HG02678 (cell line): ENCODE measurements at regions not wholly inside any gene's neighbourhood (a gene's known extent, or its start where the extent isn't known, plus 50 kb on each side); places are given as distances from the start of the nearest gene placed in this dataset.
A peak's percentile ranks its signal among the peaks of the same experiment; 100 is the strongest.
"Not testable (repeated sequence)": the region's sequence is repeated elsewhere in the genome, so short reads cannot be mapped to it uniquely, and the experiment has no call there.

ENCODE experiments used
- ATAC-seq: cut with Tn5 transposase; IDR thresholded peaks from one replicate; pipeline ENCODE4 v1.9.1; 2021; ENCODE audit warnings: mild to moderate bottlenecking, moderate library complexity; ENCODE audit not compliant: unreplicated experiment

DNA sequence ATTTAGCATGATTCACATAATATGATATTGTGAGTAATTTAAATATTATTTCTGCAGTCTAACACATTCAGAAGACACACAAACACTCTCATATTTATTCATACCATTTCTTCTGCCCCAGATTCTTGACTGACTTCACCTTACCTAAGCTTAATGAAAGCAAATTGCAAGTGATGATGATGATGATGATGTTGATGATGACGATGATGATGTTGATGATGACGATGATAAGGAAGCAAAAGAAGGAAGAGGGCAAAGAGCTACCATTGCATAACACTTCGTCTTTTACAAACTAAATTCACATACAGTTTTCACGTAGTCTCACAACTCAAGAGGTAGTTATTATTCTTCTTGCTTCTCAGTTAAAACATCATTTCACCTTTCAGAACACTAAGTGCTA lies 404.7 kb downstream of the NAF1 start:
- ATAC-seq, result no peak

DNA sequence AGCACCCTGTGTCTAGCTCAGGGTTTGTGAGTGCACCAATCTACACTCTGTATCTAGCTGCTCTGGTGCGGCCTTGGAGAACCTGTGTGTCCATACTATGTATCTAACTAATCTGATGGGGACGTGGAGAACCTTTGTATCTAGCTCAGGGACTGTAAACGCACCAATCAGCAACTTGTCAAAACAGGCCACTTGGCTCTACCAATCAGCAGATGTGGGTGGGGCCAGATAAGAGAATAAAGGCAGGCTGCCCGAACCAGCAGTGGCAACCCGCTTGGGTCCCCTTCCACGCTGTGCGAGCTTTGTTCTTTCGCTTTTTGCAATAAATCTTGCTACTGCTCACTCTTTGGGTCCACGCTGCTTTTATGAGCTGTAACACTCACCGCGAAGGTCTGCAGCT lies 426.5 kb downstream of the NAF1 start:
- not testable (repeated sequence) for ATAC-seq

DNA sequence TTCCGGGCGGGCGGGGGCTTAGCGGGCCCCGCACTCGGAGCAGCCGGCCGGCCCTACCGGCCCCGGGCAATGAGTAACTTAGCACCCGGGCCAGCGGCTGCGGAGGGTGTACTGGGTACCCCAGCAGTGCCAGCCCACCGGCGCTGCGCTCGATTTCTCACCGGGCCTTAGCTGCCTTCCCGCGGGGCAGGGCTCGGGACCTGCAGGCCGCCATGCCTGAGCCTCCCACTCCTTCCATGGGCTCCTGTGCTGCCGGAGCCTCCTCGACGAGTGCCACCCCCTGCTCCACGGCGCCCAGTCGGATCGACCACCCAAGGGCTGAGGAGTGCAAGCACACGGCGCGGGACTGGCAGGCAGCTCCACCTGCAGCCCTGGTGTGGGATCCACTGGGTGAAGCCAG lies 427.1 kb downstream of the NAF1 start:
- ATAC-seq, result not testable (repeated sequence)

DNA sequence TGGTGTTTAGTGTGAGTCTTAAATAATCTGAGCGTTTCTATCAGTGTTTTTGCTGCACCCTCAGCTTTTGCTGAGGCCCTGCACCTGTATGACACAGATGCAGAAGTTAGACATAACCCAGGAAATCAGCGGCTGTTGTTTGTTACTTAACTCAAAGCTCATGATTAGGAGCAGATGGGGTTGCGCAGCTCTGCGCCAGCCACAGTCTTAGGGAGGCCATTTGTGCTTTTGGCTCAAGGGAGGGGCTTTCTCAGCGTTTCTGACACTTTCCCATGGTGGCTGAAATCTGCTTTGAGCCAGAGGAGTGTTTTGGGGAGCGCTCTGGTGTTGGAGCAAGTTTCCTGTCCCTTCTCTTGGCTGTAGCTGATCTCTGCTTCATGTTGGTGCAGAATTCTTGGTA lies 433.8 kb downstream of the NAF1 start:
- no peak for ATAC-seq

DNA sequence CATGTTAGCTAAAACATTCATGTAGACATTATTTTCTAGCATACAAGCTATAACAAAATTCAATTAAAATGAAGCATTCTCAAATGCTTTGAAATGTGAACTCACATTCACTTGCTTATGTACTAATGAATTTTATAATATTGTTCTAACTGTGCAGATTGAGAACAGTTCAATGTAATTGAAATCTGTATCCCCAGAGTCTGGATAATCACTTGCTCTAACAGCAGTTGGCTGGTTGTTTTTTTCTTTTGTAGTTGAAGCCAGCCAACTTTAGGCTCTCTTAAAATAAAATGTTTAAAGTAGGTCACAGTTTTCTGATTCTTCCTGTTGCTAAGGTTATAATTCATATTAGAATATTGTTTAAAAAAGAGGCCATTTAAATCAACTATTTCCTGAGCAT lies 438.9 kb downstream of the NAF1 start:
- ATAC-seq, result no peak

DNA sequence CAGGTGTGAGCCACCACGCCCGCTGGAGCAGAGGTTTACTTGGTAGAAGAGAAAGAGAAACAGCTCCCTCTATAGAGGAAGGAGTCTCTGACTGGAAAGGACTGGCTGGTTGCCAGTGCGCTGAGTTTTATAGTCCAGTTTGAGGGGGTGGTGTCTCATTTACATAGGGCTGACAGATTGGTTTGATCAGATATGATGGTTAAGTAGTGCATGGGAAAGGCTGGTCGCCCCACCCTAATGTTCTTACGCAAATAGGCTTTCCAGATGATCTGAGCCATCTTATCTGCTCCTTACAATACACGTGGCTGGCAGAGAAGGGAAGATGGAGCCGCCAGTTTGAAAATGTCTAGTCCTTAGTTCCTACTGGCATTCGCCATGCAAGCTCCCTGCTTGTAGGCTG lies 439.5 kb downstream of the NAF1 start:
- ATAC-seq, result no peak

DNA sequence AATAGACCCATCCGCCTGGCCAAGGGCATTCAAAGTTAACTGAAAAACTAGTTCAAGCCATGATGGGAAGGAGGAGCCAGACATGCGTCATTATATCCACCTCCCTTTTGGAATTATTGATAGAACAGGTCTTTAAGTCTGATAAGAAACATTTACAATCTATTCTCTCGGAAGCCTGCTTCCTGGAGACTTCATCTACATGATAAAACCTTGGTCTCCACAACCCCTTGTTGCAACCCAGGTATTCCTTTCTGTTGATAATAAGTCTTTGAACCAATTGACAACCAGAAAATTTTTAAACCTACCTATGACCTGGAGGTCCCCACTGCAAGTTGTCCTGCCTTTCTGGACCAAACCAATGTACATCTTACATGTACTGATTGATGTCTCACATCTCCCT lies 451.3 kb downstream of the NAF1 start:
- no peak for ATAC-seq

DNA sequence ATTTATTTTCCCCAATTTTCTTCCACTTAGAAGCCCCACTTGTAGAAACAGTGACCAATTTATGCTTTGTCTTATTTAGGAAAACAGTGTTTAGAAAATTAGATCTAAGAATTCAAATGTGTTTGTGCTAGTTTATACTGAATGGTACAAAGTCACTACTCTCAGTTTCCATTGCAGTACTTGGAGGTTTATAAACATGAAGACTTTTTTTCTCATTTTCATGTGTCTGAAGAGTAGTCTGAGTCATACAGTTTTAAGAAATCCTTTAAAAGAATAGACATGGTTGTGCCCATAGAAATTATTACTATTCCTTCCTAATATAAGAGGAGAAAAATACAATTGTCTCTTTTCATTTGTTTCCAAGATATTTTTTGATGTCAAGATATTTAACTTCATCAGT lies 458.7 kb downstream of the NAF1 start:
- no peak for ATAC-seq

DNA sequence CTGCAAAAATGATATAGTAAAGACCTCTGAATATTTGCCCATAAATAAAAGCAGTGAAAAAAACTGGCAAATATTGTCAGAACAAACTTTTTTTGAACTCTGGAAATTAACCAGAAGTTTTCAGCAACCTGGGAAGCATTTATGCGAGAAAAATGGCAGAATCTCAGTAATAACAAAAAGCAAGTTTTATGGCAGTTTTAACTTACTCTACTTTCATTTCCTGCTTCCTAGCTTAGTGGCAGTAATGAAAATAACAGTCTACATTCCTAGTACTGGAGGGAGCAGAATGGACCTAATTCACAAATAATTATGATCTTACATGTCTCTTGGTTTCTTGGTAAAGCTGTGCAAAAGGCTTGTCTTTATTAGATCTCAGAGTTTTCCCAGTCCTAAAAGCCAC lies 460.1 kb downstream of the NAF1 start:
- no peak for ATAC-seq

DNA sequence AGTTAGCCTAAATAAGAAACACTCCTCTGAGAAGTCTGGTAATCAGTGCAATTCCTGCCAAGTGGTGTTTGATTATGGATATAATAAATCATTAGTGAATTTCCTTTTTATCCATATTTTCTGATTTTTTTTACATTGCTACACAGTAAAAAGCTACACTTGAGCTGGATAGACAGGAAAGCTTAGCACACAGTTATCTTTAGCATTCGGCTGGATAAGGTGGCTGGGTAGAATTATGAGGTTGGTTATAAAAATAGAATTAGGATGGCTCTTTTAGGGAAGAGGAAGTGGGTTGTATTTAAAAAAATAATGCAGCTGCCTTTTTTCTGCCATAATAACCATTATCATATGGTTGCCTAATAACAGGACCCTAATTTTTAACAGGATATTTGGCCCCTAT lies 460.6 kb downstream of the NAF1 start:
- no peak for ATAC-seq

DNA sequence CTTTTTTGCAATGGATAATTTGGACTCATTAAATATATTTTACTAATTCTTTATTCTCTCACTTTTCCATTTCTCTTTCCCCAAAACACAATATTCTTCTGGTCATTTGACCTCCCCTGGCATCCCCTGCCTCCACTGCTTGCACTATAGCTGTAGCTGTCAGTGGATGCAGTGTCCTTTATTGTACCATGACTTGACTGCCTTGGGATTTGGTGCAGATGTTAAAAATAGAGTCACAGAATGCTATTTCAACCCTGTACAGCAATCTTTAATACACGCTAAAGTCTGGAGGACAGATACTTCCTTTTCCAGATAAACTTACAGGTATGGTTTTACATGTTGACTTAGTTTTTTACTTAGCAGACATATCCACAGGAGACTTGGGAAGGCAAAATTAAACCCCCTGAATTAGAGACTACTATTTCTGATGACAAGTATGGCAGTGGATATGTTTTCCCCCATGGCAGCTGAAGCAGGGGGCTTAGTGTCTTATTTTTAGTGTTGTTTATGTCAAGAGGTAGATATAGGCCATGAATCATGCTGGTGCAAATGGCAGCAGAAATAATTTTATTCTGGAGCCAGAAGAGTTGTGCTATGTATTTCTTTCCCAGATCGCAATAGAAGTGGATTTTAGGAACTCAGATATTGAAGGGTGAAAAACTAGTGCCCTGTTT lies 461.4 kb downstream of the NAF1 start:
- no peak for ATAC-seq

DNA sequence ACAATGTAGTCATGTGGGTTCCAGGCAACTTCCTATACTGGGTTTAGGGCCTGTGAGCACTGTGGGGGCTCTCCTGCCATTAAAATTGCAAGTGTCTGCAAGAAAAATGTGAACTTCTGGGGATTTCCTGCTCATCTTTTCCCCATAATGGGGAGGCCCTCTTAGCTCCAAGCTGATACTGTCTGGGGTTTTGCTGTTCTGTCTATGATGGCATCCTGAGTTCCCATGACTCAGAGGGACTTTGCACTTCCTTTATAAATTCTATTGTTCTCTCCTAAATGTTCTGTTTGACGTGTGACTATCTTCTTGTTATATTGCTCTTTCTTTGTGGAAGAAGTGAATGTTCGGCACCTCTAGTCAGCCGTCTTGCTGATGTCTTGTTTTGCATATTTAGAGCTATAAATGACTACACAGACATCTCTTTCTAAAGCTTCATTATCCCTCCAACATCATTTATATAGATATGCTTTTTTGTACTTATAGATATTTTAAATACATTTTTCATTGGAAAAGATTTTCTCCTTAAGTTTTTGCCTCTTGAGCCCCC lies 465.8 kb downstream of the NAF1 start:
- ATAC-seq, result no peak

DNA sequence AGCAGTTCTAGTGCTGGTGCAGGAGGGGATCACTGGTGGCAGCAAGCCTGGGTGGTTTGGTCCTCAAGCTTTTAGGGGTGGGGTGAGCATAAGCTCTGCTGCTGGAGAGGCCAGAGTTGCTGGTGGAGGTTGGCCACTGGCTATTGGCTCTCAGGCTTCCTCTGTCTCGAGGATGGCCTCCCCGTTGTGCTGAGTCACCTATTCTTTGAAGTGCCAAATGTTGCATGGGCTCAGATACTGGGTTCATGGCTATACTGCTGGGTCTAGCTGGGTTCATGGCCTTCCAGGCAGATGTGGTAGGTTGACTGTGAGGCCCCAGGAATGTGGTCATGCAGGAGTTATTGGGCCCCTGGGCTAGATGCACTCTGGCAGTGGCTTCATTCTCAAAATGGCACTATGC lies 466.3 kb downstream of the NAF1 start:
- ATAC-seq, result no peak

DNA sequence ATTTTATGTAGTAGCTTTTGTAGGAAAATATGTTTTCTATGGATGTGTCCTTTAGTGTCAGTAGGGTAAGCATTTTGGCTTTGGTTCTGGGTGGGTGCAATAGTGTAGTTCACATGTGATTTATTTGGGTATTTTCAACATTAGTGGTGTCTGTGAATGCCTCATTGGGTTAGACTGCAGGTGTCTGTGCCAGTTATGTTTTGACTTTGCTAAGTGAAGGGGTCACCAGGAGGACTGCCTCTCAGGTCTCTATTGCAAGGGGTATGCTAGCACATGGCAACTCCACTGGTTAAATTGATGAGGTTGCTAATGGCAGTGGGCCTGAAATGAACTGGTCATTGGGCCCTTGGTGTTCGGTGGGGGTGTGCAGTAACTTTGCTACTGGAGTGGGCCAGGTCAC lies 467.1 kb downstream of the NAF1 start:
- no peak for ATAC-seq

DNA sequence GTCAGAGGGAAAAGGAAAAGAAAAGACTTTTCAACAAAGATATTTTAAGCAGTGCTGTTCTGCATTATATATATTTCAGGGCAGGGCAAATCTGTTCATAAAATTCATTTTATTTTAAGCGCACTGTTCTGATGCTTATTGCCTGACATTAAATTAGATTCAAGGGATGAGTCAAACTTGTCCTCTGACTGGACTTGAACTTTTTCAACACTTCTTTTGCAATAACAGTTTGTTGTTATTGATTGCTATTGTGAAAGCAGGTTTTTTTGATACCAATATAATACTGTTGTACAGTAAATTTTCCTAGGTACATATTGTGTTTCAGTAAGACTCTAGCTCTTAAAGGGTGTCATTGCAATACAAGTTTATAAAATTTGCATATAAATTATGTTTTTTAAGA lies 481.3 kb downstream of the NAF1 start:
- ATAC-seq, result no peak

DNA sequence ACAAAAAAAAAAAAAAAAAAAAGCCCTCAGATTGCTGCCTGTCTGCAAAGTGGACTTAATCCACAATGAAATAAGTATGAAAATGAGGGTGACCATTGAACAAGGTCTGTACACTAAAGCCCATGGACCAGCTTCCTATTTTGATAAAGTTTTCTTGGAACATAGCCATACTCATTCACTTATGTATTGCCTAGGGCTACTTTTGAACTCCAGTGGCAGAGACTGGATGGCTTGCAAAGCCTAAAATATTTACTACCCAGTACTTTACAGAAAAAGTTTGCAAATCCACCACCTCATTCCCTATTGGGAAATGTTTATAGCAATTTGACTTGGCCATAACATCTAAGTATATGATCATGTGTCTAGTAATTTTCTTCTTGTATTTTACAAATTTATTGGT lies 481.7 kb downstream of the NAF1 start:
- no peak for ATAC-seq

DNA sequence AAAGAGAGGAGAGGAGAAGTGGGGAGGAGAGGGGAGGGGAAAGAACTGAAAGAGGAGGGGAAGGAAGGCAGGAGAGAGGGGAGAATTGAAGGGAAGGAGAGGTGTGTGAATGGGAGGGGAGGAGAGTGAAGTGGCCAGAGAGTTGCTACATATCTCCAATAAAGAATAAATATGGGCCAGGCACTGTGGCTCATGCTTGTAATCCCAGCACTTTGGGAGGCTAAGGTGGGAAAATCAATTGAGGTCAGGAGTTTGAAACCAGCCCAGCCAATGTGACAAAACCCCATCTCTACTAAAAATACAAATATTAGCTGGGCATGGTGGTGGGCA lies 482.4 kb downstream of the NAF1 start:
- ATAC-seq, result no peak

DNA sequence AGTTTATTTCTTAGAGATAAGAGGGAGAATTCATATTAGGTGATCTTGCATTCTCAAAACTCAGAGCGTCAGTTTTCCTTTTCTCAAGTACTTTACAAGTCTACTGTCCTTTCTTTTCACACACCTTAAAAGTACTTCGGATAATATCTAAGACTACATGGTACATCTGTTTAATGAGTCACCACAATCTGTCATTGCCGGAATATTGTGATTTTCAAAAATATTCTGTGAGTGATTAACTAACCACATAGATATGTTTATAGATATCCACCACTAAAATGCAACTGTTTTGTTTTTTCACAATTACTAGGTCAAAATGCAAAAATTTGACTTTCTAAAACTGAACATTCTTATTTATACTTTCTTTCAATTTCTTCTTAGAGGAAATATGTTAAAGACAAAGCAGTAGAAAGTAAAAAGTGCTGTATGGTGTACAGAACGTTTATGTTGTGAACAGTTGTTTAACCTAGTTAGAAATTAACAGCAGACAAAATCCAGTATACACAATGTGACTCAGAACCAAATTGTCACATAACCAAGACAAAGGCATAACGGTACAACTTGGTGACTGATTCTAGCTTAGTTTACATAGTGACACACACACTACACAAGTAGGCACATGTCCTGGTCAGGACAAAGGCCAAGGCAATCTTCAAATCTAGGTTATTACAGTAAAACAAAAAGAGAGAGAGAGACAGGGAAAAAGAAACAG lies 482.9 kb downstream of the NAF1 start:
- peak; percentile 86 for ATAC-seq

DNA sequence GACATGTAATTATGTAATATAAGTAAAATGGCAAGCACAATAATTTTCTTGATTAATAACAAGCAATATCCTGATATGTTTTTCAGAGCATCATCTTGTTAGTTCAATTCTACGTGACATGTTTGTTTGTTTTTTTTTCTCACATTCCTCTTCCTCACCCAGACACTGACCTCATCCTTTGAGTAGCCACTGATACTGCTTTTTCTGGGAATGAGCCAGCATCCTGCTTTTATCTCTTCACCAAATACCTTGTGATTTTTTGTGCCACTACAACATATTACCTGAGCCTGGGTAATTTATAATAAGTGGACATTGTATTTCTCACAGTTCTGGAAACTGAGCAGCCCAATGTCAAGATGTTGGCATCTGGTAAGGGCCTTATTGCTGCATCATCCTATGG lies 484.0 kb downstream of the NAF1 start:
- ATAC-seq, result no peak

DNA sequence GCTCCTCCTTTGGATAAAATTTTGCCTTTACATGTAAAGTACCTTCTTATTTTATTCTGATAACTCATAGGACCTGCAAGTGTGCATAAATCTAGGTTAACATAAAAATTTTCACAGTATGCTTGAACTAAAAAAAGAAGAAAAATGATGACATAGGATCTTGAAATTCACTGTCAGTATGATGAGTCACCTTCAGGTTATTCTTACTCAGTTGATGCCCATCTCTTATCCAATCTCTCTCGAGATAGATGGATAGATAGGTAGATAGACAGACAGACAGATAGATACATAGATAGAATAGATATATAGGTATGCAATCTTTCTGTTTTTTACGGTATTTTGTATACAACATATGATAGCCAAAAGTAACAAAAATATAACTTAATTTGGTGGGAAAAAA lies 485.5 kb downstream of the NAF1 start:
- no peak for ATAC-seq

DNA sequence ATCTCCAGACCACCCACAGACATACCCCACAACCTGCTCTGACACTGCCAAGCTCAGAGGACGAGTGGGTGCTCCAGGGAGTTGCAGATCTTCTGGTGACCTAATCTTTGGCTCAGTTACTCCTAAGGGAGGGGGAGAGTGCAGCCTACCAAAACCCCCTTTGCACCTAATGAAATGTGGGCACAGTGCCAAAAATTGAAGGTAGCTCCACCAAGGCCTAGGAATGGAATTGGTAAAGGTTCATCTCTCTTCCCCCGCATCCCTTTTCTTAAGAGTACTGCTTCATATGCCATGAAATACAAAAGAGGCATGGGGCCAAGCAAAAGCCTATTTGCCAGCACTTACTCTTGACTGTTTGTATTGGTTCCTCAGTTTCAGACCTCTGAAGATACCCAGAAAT lies 491.0 kb downstream of the NAF1 start:
- no peak for ATAC-seq

DNA sequence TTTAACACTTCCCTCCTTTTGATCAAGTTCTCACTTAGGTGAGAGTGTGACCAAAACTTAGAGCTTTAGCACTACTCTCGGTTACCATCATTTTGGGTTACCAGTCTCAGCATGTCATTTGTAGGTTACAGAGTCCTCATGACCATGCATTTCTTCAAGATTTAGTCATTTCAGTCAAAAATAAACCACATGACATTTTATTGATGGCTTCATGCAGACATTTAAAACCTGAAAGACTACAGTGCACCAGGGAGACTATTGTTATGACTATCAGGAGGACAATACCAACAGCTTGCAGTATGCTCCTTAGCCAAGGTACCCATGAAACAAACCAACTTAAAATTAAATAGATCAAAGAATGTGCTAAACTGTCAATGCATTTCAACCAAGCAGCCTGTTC lies 498.1 kb upstream of the FSTL5 start:
- no peak for ATAC-seq

DNA sequence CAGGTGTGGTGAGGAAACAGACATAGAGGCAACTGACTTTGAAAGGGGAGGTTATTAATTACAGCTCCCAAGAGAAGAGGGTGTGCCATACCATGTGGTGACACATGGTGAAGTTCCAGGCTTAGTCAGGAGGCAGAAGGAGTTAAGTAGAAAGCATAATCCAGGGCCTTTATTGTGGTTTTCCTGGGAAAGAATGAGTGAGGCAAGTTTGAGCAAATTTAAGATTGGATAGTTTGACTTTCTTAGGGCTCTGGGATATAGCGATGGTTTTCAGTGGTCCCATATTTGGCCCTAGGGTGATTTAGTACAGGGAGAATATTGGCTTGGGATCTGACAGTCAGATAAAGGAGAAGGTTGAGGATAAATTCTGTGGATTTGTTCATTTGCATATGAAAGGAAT lies 495.9 kb upstream of the FSTL5 start:
- ATAC-seq, result no peak
